ENCODE measurements at regions not wholly inside any gene's neighbourhood (a gene's known extent, or its start where the extent isn't known, plus 50 kb on each side); places are given as distances from the start of the nearest gene placed in this dataset.
"Not testable (repeated sequence)": the region's sequence is repeated elsewhere in the genome, so short reads cannot be mapped to it uniquely, and the experiment has no call there.

DNA sequence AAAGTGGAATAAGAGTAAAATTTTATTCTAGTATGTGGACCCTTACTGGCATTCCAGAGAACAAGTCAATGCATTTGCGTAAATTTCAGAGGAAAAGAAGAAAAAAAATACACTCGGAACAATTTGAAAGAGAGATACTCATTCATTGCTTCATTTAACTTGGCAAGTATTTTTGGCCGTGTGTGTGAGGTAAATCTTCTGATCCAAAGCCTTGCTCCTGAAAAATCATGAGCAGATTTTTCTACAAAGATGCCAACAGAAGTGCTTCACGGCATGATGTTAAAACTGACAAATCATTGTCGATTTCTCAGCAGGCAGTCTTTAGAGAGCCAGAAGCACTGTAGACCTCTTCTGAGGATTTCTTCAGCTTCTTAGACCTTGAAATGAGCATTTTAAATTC lies 194.0 kb downstream of the COX18 start:
- DNase-seq (ENCODE audit: low spot score) = no peak

DNA sequence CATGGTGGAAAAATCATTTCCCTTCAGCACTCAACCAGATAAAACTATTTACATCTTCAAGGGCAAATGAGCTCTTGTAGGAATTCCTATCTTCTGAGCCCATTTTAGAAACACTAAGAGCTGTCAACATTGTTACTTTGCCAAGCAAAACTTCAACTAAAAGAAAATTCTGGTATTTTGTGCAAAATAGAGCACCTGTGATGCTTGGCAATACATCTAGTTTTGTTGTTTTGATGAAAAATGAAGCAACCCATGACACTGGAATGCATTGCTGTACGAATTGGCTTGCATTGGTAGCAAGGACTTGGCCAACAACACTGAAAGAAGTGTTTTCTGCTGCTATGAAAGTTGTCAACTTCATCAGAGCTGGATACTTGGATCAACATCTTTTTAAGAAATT lies 194.4 kb downstream of the COX18 start:
- DNase-seq (ENCODE audit: low spot score) = no peak

DNA sequence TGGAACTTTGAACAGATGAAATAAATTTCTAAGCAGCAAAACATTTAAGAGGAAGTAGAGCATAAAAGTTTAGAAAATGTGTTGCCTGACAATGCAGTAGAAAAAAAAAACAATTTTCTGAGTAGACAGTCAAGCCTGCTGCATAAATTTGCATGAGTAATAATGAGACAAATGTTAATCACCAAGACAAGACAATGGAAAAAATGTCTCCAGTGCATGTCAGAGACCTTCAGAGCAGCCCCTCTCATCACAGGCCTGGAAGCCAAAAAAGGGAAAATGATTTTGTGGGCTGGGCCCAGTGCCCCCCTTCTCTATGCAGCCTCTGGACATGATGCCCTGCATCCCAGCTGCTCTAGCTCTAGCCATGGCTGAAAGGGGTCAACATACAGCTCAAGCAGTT lies 204.6 kb downstream of the COX18 start:
- DNase-seq (ENCODE audit: low spot score) = no peak

DNA sequence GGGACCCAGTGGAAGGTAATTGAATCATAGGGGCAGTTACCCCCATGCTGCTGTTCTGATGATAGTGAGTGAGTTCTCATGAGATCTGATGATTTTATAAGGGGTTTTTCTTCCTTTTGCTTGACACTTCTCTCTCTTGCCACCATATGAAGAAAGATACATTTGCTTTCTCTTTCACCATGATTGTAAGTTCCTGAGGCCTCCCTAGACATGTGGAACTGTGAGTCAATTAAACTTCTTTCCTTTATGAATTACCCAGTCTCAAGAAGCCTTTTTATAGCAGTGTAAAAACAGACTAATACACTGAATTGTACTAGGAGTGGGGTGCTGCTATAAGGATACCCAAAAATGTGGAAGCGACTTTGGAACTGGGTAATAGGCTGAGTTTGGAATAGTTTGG lies 205.2 kb downstream of the COX18 start:
- not testable (repeated sequence) for DNase-seq (ENCODE audit: low spot score)

DNA sequence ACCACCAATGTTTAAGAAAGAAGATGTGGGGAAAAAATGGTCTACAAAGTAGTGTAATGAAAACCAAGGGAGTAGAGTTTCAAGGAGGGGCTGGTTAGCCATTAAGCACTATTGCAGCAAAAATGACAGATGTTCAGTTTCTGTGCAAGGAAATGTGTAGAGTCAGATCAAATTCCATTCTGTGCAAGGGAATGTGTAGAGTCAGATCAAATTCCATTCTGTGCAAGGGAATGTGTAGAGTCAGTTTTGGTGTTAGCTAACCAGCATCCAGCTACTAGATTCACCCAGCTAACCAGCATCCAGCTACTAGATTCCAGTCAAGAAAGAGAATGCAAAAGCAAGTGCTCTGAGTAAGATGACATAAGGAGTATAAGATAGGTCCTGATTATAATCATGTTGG lies 208.8 kb downstream of the COX18 start:
- no peak for DNase-seq (ENCODE audit: low spot score)

DNA sequence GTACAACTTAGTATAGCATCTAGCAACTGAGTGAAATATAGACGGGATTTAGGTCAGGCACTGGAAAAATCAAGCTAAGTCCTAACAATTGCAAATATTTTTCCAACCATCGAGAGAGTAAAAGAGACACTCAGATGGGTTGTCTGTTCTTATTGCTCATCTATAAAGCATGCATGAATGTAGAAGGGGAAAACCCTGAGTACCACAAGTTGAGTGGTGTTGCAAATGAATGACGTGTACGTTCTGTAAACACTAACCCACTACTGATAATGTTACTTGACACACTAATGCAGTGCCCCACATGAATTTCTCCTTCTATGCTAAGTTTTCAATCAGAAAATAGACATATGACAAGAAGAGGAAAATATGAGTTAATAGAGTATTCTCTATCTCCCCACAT lies 211.2 kb downstream of the COX18 start:
- DNase-seq (ENCODE audit: low spot score) = no peak

DNA sequence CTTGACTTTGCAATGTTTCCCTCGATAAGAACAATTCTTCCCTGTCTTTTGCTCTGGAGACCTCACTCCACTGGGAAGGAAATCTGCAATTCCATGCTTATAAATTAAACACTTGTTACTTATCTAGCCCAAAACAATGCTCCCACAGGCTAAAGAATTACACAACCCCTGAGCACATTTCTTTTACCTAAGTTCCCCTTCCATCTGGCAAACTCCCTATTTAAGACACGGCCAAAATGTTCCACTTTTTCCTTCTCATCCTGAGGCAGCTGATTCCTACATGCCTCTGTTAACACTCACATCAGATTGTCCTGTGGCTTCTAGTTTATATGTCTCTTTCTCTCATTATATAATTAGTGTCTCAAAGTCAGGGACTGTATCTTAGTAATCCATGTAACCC lies 211.7 kb downstream of the COX18 start:
- no peak for DNase-seq (ENCODE audit: low spot score)

DNA sequence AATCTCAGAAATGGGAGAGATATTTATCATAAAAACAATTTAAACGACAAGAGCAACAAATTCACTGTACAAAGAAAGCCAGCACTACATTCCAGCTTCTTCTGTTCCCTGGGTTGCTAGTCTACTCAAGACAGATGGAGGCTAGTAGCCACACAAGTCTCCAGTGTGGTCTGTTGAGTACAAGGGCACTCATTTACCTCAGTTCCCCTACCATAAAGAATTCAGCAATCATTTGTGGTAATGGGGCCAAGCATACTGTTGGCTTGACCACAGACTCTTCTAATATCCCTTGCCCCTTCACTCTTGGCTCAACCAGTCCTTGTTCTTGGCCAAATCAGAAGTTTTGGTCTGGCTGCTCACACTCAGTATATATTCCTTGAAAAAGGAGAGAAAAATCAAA lies 212.3 kb downstream of the COX18 start:
- no peak for DNase-seq (ENCODE audit: low spot score)

DNA sequence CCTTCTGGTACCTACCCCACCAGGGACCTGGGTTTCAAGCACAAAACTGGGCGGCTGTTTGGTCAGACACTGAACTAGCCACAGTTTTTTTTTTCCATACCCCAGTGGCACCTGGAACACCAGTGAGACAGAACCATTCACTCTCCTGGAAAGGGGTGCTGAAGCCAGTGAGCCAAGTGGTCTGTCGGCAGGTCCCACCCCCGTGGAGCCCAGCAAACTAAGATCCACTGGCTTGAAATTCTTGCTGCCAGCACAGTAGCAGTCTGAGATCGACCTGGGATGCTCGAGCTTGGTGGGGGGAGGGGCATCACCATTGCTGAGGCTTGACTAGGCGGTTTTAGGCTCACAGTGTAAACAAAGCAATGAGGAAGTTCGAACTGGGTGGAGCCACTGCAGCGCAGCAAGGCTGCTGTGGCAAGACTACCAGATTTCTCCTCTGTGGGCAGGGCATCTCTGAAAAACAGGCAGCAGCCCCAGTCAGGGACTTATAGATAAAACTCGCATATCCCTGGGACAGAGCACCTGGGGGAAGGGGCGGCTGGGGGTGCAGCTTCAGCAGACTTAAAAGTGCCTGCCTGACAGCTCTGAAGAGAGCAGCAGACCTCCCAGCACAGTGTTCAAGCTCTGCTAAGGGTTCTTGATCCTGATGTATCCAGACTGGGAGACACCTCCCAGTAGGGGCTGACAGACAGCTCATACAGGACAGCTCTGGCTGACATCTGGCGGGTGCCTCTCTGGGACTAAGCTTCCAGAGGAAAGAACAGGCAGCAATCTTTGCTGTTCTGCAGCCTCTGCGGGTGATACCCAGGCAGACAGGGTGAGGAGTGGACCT lies 223.0 kb downstream of the COX18 start:
- DNase-seq (ENCODE audit: low spot score) = no peak

DNA sequence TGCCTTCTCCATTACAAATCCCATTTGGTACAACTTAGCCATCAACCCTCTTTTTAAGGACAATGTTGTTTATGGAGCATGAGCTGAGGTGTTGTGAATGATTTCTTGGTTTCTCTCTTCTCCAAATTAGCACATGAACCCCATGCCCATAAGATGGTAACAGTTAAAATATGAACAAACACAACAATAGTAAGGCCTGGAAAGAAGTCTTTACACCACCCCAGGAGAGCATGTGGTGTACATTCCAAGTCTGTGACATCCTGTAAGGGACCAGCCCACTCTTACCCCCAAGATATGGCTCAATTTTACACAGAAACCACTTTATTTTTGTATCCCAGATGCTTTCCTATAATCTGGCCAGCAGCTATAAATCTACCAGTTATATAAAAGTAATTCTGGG lies 226.1 kb downstream of the COX18 start:
- no peak for DNase-seq (ENCODE audit: low spot score)

DNA sequence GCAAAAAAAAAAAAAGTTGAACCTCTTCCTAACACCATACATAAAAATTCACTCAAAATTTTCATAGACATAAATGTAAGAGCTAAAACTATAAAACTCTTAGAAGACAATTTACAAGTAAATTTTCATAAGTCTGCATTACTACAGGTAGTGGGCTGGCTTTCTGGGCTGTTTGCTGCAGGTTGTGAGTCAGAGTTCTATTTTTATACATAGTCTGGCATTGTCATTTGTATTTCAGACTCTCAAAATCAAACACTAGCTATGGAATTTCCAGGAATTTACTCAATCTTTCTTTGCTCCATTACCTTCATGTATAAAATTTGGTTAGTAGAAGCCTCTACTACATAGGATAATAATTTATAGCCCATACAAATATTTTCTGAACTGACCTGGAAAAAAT lies 227.2 kb downstream of the COX18 start:
- no peak for DNase-seq (ENCODE audit: low spot score)

DNA sequence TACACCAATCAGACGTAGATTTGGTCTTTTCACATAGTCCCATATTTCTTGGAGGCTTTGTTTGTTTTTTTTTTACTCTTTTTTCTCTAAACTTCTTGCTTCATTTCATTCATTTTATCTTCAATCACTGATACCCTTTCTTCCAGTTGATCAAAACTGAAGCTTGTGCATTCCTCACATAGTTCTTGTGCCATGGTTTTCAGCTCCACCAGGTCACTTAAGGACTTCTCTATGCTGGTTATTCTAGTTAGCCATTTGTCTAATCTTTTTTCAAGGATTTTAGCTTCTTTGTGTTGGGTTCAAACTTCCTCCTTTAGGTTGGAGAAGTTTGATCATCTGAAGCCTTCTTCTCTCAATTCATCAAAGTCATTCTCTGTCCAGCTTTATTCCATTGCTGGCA lies 229.3 kb downstream of the COX18 start:
- DNase-seq (ENCODE audit: low spot score) = not testable (repeated sequence)

DNA sequence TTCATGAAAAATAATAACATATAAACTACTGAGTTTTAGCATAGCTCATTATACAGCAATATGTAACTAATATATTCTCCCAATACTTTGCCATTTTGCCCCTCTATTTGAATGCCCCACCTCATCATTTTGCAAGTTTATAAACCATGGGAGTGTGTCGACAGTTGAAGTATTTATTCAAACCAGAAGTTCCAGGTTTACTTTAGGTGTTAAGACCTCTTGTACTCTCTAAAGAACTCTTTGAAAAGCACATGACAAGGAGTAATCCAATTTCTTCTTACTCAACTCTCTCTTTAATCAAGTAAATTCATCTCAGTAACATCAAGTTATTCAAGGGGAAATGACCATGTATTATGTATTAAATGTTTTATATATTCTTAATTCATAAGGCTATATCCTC lies 240.7 kb downstream of the COX18 start:
- no peak for DNase-seq (ENCODE audit: low spot score)

DNA sequence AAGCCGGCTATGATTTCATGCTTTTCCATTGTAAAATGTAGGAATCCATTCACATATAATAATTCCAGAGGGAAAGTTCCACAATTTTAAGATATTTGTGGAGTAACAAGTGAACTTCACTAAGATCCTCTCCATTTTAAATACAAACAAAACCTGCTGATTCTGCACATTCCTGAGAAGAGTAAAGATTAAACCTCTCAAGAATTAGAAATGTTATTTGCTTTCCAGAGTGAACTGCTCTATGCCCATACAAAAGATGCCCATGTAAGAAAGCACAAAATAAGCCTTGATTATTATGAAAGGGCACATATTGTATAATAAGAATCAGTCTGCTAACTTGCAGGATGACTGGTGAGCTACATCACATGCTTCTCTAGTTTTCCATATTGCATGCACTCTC lies 241.5 kb downstream of the COX18 start:
- no peak for DNase-seq (ENCODE audit: low spot score)

DNA sequence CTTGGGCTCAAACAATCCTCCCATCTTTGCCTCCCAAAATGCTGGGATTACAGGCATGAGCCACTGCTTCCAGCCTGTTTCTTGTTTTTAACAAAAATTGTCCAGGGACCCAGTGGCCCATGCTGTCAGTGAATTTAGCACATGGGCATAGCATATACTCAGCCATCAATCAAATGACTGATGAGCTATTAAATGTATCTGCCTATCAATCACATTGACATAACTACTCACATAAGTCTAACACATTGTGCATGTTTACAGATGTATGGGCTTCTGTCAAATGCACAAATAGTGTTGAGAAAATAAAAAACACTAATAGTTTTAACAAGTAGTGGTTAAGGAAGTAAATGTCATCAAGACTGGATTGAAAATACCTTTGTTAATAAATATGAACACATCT lies 249.4 kb downstream of the COX18 start:
- no peak for DNase-seq (ENCODE audit: low spot score)

DNA sequence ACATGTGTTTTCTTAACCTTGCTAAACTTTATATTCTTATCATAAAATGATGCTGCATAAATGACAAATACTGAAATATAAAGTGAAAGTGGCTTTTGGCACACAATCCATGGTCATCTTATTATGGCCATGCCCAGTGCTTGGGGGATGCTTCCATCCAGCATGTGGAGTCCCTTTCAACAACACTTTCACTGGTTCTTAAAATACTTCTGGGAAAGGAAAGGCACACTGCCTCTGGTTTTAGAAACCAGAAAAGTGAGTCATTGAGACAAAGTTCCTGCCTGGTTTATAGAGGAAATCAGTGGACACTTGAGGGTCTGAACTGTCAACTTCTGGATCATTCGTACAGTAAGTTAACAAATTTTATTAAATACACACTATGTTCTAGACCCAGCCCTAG lies 248.0 kb upstream of the ADAMTS3 start:
- DNase-seq (ENCODE audit: low spot score) = no peak

DNA sequence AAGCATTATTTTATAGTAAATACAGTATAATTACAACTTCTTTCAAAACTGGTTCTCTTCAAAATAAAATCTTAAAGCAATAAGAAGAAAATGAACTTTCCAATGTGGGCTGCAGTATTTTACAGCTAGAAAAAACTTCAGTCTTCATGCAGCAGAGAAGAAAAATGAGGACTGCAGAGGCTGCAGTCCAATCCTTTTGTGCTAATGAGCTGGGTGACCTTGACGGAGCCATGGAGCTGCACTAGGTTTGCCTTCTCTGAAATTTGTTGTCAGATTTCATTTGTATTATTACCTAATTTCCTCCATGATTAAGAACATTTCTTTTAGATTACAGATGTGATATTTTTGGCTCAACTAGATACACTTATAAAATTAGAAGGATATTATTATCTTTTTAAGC lies 245.2 kb upstream of the ADAMTS3 start:
- no peak for DNase-seq (ENCODE audit: low spot score)

DNA sequence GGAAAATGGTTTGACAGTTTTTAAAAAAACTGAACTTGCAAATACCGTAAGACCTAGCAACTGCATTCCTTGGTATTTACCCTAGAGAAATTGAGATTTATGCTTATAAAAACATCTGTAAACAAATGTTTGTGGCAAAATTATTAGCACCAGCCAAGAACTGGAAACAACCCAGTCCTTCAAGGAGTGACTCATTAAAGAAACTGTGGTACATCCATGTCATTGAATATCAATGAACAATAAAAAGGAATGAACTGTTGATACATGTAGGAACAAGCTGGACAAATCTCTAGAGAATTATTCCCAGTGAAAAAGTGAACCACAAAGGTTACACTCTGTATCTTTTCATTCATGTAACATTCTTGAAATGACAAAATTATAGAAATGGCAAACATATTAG lies 240.2 kb upstream of the ADAMTS3 start:
- DNase-seq (ENCODE audit: low spot score) = no peak

DNA sequence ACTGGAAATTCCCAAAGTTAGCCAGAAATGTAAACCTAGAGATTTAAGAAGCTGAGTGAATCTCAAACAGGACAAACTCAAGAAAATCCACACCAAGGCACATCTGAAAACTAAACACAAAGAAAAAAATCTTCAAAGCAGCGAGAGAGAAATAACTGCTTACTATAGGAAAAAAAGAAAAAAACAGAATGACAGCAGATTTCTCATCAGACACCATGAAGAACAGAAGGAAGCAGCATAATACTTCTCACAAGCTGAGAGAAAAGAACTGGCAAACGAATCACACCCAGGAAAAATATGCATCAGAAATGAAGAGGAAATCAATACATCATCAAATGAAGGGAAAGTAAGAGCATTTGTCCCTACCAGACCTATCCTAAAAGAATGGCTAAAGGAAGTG lies 236.3 kb upstream of the ADAMTS3 start:
- DNase-seq (ENCODE audit: low spot score) = no peak

DNA sequence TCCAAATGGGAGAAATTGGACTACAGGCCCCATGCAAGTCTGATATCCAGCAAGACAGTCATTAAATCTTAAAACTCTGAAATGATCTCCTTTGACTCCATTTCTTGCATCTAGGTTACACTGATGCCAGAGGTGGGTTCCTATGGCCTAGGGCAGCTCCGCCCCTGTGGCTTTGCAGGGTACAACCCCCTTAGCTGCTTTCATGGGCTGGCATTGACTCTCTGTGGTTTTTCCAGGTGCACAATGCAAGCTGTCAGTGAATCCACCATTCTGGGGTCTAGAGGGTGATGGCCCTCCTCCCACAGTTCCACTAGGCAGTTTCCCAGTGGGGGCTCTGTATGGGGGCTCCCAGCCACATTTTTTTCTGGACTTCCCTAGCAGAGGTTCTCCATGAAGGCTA lies 228.5 kb upstream of the ADAMTS3 start:
- DNase-seq (ENCODE audit: low spot score) = no peak

DNA sequence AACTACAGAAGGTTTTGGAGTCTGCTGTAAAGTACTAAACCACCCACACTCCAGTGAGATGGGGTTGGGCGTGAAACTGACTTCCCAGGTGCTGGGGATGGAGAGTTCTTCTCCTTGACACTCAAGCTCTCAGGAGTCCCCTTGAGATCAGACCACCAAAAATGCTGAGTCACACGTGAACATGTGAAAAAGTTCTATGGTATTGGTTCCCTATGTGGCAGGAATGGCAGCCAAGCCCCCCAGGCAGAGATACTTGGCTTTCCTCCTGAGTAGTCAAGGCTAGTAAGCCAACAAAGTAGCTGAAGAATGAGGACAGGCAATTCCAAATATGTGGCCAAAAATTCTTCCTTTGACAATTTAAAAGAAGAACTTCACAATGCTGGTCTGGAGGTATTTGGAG lies 222.0 kb upstream of the ADAMTS3 start:
- no peak for DNase-seq (ENCODE audit: low spot score)

DNA sequence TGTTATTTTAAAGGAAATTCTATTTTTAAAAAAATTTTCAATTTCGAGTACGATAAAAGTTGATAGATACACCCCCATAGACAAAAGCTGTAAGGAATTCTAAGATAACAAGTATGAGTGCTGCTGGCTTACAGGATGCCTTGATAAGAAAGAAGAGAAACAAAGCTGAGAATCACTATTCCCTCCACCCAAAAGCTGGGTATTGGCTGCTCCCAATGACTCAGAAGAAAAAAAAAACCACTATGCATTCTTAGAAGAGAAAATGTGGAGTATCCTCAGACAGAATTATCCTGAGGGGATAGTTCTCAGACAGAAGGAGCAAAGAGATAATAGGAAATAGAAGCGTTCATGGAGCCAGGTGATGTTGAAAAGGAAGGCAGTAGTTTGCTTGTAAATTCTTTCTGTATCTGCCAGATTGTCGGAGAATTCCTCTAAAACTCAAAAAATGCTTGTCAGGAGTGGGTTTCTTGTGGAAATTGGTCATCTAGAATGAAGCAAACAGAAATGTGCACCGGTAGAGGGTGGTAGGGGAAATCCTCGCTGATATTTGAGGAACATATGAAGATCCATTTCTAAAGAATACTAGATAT lies 217.5 kb upstream of the ADAMTS3 start:
- no peak for DNase-seq (ENCODE audit: low spot score)

DNA sequence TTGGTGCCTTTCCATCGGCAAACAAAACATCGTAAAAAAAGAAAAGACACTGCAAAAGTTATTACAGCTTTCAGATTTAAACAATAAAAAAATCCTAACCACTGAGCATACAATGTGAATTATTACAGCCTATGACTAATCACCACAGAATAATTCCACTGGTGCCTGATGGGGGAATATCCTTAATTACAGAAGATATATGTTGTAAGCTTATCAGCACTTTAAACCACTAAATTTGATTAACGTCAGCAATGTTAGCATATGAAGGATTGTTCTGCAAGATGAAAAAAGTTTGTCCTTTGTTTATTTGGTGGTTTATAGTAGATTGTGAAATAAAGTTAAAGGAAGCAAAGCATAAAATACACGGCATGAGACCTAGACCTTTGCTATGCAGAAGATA lies 210.2 kb upstream of the ADAMTS3 start:
- DNase-seq (ENCODE audit: low spot score) = no peak

DNA sequence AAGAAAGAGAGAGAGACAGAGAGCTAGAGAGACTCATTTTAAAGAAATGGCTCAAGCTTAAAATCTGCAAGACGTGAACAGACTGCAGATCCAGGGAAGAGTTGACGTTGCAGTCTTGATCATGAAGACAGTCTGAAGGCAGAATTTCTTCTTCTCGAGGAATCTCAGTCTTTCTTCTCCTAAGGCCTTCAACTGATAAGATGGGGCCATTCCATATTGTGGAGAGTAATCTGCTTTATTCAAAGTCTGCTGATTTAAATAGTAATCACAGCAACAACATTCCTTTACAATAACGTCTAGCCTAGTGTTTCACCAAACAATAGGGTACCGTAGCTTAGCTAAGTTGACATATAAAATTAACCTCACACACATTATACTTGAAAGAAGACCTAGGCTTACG lies 208.4 kb upstream of the ADAMTS3 start:
- DNase-seq (ENCODE audit: low spot score) = no peak

All from germinal center (tissue), 1 donor.